GM21576 (cell line): ENCODE measurements at regions not wholly inside any gene's neighbourhood (a gene's known extent, or its start where the extent isn't known, plus 50 kb on each side); places are given as distances from the start of the nearest gene placed in this dataset.
"Not testable (repeated sequence)": the region's sequence is repeated elsewhere in the genome, so short reads cannot be mapped to it uniquely, and the experiment has no call there.

Source experiments
- ATAC-seq: cut with Tn5 transposase; IDR thresholded peaks from one replicate; pipeline ENCODE4 v1.9.1; 2021; ENCODE audit warnings: mild to moderate bottlenecking, moderate library complexity; ENCODE audit not compliant: unreplicated experiment

DNA sequence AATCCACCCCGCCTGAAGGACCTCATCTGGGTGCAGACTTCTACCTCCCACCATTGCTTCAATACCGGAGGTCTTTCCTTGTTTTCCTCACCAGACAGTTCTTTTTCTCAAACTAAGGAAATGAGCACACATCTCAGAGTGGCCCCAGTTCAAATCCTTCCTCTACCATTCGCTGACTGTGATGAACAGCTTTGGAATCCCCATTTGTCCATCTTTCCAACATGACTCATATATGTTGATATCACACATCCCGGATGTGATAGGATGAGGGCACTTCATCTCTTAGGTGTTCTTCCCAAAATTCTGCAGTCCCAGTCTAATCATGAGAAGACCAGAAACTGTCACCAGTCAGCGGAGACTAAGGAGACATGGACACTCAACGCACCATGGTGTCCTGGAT lies 67.9 kb upstream of the SMURF2 start:
- ATAC-seq = not testable (repeated sequence)

DNA sequence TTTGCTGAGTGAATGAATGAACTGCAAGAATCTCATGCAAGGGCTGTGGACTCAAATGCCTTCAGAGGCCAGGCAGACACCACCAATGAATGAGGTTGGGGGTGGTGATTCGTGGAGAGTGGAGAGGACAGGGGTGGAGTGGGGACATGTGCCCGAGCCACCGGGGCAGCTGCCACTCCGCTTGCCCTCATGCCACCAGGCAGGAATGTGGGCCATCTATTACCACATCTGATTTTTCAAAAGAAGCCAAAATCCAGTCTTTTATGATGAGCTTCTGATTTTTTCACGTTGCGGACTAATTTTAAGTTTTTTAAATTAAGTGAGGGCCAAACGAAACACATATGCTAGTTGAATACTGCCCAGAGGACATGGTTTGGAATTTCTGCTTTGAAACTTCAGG lies 67.1 kb upstream of the SMURF2 start:
- ATAC-seq = no peak

DNA sequence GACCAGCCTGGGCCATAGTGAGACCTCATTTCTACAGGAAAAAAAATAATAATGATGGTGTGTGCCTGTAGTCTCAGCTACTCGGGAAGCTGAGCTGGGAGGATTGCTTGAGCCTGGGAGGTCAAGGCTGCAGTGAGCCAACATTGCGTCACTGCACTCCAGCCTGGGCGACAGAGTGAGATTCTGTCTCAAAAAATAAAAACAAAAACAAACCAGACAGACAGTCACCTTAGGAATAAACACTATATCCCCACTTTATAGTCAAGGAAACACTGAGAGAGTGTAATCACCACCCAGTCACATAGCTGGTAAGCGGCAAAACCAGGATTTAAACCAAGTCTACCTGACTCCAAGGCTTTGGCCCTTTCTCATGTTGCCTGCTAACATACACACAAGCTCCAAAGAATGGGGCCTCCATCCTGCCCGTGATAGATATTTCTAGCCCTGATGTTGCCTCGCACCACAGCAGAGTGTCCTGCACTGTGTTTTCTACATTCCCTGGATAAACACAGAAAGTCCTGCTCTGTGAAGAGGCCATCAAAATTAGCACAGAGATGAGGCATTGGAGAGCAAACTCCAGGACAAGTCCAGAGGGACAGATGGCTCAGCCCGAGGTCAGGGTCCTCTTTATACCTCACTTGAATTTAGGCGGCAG lies 66.1 kb upstream of the SMURF2 start:
- ATAC-seq = no peak

DNA sequence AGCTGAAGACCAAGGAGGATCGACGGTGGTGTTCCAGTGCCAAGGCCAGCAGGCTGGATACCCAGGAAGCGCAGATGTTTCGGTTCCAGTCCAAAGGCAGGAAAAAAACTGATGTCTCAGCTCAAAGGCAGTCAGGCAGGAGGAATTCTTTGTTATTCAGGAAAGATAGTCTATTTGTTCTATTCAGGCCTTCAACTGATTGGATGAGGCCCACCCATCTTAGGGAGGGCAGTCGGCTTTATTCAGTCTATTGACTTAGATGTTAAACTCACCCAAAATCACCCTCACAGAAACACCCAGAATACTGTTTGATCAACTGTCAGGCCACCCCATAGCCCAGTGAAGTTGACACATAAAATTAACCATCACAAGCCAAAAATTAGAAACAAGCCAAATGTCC lies 63.9 kb upstream of the SMURF2 start:
- not testable (repeated sequence) for ATAC-seq

DNA sequence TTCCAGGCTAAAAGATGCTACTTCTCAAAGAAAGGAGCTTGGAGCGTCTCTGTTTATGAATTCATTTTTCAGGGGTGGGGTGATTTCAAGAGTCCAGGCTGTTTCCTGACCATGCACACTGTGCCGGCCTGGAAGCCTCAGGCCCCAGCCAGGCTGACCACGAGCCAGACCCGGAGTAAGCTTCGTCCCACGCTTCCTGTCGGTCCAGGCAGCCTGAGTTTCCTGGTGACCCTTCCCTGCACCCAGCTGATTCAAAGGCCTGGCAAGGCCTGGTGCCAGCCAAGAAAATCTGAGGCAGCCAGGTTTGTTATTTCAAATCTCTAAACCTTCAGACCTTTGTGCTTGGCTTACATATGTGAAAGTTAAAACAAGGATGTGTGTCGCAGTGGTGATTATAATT lies 62.1 kb upstream of the SMURF2 start:
- ATAC-seq = not testable (repeated sequence)

DNA sequence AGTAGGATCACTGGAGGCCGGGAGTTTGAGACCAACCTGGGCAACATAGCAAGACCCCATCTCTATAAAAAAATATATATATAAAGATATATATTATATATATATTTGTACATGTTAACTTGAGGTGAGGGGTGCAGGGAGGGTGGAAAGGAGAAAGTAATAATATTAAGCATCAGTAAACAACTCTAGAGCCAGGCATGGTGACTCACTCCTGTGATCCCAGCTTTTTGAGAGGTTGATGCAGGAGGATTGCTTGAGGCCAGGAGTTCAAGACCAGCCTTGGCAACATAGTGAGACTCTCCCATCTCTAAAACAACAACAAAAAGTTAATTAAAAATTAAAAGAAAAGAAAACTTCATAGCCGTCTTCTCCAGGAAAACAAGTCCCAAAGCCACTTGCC lies 61.7 kb upstream of the SMURF2 start:
- ATAC-seq = no peak

DNA sequence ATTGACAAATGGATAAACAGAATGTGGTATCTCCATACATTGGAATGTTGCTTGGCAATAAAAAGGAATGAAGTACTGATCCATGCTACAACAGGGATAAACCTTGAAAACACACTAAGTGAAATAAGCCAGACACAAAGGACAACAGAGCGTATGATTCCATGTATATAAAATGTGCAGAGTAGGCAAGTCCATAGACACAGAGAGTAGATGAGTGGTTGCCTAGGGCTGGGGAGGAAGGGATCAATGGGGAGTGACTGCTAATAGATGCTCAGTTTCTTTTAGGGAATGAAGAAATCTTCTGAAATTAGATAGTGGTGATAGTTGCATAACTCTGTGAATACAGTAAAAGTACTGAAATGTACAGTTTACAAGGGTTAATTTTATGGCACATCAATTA lies 59.4 kb upstream of the SMURF2 start:
- ATAC-seq = not testable (repeated sequence)

DNA sequence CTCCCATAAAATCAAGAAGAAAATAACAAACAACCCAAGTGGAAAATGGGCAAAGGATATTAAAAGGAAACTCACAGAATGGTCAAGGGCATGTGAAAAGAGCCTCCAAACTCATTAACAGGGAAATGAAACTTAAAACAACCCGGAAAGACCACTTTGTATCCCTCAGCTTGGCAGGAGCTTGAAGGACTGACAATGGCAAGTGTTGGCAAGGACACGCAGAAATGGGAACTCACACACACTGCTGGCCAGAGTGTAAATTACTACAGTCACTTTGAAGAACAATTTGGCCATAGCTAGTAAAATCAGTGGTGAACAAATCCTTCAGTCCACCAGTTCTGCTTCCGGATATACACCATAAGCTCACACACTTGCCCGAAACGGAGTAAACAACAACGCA lies 58.1 kb upstream of the SMURF2 start:
- not testable (repeated sequence) for ATAC-seq

DNA sequence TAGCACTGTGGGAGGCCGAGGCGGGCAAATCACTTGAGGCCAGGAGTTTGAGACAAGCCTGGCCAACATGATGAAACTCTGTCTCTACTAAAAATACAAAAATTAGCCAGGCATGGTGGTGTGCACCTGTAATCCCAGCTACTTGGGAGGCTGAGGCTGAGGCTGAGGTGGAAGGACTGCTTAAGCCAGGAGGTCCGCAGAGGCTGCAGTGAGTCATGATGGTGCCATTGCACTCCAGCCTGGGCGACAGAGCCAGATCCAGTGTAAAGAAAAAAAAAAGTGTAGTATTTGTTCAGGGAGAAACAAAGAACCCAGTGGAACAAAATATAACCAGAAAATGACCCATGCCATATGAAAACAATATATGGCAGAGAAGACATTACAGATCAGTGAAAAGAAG lies 57.4 kb upstream of the SMURF2 start:
- not testable (repeated sequence) for ATAC-seq

DNA sequence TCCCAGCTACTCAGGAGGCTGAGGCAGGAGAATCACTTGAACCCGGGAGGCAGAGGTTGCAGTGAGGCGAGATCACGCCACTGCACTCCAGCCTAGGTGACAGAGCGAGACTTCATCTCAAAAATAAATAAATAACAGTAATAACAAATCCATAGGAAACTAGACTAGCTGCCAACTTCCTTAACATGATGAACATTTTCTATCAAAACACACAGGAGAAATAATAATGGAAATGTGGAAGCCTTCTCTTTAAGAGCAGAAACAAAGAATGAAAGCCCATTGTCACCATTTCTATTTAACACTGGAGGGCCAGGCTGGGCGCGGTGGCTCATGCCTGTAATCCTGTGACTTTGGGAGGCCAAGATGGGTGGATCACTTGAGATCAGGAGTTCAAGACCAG lies 56.7 kb upstream of the SMURF2 start:
- ATAC-seq = not testable (repeated sequence)

DNA sequence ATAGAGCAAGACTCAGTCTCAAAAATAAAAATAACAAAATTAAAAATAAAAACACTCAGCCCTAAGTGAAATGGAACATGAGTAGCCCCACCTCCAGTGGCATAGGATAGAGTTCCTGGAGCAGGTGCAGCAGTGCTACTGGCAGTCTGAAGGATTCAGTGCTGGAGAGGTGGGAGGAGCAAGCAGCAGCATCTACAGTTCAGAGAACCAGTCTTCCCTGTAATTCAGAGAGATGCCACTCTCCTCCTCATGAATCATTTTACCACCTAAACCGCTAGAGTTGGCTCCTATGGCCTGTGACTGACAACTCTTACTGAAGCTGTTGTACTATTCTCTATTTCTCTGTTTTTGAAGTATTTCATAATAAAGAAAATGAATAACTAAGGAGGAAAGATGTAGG lies 56.0 kb upstream of the SMURF2 start:
- ATAC-seq = no peak

DNA sequence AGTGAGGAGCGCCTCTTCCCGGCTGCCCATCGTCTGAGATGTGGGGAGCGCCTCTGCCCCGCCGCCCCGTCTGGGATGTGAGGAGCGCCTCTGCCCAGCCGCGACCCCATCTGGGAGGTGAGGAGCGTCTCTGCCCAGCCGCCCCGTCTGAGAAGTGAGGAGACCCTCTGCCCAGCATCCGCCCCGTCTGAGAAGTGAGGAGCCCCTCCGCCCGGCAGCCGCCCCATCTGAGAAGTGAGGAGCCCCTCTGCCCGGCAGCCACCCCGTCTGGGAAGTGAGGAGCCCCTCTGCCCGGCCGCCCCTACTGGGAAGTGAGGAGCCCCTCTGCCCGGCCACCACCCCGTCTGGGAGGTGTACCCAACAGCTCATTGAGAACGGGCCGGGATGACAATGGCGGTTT lies 54.4 kb upstream of the SMURF2 start:
- ATAC-seq = not testable (repeated sequence)

DNA sequence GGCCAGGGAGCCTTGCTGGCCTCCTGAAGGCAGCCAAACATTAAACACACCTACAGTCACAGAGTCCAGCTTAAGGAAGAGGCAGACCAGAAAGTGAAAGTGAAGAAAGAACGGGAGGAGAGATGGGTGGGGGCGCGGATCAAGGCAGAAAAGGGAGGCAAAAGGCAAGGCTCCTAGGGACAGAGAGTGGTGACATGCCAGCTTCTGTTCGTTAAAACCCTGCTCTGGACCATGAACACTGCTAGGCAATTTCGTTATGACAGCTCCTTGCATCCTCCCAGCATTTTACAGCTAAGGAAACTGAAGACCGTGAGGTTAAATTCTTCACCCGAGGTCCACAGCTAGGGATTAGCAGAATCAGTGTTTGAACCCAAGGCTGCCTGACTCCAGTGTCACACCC lies 51.7 kb upstream of the SMURF2 start:
- ATAC-seq = not testable (repeated sequence)

DNA sequence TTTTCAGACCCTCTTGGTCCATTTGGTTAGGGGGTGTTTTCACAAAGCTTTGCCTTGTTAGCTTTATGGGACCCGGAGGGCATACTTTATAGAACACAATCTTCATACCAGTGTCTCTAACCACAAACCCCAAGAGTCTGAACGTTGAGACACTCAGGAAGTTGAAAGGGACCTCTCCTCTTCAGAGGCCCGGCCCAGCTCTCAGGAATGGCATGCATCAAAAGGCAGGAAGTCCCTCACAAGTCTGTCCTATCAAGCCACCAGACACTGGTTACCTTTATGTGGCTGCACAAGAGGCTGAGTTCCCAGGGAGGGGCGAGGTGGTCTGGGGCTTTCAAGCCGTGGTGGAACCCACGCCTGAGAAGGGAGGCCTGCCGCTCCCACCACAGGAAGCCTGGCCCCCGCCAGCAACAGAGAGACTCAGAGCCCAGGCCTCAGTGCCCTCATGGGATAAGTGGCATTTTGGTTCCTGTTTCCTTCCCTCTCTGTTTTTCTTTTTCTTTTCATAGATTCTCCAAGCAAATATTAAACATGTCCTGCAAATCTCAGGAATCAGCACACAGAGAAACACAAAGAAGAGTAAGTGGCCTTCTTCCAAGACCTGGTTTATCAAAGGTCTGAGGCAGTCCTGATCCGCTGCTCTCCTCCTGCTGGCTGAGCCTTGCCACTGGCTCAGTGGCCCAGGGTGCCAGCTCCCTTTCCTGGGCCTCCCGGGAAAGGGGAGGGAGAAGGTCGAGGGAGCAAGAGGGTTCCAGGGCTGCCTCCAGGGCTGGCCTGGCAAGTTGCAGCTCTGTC lies 50.6 kb upstream of the SMURF2 start:
- peak; percentile 80 for ATAC-seq
